ENCODE measurements at regions not wholly inside any gene's neighbourhood (a gene's known extent, or its start where the extent isn't known, plus 50 kb on each side); places are given as distances from the start of the nearest gene placed in this dataset.

DNA sequence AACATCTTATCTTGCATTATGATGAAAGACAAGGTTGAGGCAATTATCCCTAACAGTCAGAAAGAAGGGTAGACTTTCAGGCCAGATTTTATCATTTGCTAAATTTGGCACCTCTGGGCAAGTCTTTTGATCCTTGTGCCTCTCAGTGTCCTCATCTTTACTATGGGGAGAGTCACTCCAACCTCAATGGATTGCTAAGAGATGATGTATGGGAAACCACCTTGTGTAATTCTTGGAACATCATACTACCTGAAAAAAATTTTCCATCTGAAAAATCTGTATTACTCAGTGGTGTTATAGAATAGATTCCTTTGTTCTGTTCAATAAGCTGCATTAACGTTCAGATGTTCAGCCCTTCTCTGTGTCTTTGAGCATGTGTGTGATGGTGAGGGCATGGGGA lies 230.7 kb downstream of the TGFB2 start:
- intact Hi-C loops (cut with micrococcal nuclease): no loop called here
- no peak overlapping the region for H3K4me2 ChIP-seq (ENCODE audit: low read length)
- no TSS peak for BruUV-seq (replicated peaks)
- H4K20me1 ChIP-seq (ENCODE audit: insufficient read depth): no peaks in the 10 kb centered on the region
- H3K9me2 ChIP-seq (ENCODE audit: insufficient read depth): no peaks in the 10 kb centered on the region
- H3K36me3 ChIP-seq (ENCODE audit: control insufficient read depth in 1 of 2, insufficient read depth in 2 of 2, low read length in 2 of 2): no peaks in the 10 kb centered on the region
- ATAC-seq (no peak), DNase-seq (ENCODE audit: low read depth, low spot score) (no peak)
- H3K27ac ChIP-seq (ENCODE audit: low read depth, low read length): no peak overlapping the region
- ChIA-PET CTCF (no interaction called here), POLR2A (interaction anchor here (1.3 kb wide), 1 partner anchor 9 kb away, joined by 4 read pairs; no protein-coding TSS in a partner anchor), RAD21 (ENCODE audit: low non-redundant PET in 1 of 2, low total read pairs in 2 of 2, uncharacterized antibody in 2 of 2, unreplicated experiment in 2 of 2) (no interaction called here)
- no peaks in the 10 kb centered on the region for H3K4me1 ChIP-seq (ENCODE audit: control insufficient read depth in 1 of 2, insufficient read depth in 2 of 2, low read length in 2 of 2)
- TF ChIP-seq, protein P1, sequence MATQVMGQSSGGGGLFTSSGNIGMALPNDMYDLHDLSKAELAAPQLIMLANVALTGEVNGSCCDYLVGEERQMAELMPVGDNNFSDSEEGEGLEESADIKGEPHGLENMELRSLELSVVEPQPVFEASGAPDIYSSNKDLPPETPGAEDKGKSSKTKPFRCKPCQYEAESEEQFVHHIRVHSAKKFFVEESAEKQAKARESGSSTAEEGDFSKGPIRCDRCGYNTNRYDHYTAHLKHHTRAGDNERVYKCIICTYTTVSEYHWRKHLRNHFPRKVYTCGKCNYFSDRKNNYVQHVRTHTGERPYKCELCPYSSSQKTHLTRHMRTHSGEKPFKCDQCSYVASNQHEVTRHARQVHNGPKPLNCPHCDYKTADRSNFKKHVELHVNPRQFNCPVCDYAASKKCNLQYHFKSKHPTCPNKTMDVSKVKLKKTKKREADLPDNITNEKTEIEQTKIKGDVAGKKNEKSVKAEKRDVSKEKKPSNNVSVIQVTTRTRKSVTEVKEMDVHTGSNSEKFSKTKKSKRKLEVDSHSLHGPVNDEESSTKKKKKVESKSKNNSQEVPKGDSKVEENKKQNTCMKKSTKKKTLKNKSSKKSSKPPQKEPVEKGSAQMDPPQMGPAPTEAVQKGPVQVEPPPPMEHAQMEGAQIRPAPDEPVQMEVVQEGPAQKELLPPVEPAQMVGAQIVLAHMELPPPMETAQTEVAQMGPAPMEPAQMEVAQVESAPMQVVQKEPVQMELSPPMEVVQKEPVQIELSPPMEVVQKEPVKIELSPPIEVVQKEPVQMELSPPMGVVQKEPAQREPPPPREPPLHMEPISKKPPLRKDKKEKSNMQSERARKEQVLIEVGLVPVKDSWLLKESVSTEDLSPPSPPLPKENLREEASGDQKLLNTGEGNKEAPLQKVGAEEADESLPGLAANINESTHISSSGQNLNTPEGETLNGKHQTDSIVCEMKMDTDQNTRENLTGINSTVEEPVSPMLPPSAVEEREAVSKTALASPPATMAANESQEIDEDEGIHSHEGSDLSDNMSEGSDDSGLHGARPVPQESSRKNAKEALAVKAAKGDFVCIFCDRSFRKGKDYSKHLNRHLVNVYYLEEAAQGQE (IDR thresholded peaks at IDR 0.05; ENCODE audit: low read depth): no peak
- no peak for TF ChIP-seq ELF1 (IDR thresholded peaks at IDR 0.05; ENCODE audit: borderline replicate concordance, low read depth)
- TF ChIP-seq SP1 (IDR thresholded peaks at IDR 0.05; ENCODE audit: low read depth): no peak
- H2AFZ ChIP-seq (ENCODE audit: low read depth, low read length, poor library complexity, severe bottlenecking): no peak overlapping the region
- H3K4me3 ChIP-seq (replicated peaks in 1 of 2; ENCODE audit: low read depth in 1 of 2, low read length in 2 of 2): no peak overlapping the region
- no peaks in the 10 kb centered on the region for H3K27me3 ChIP-seq (ENCODE audit: insufficient read depth, low read length)
- H3K9me3 ChIP-seq (ENCODE audit: control insufficient read depth in 1 of 2, insufficient read depth in 1 of 2, low read depth in 1 of 2, low read length in 2 of 2): no peaks in the 10 kb centered on the region
- H3K79me2 ChIP-seq (ENCODE audit: insufficient read depth, low read length): no peaks in the 10 kb centered on the region
- H3K9ac ChIP-seq (ENCODE audit: low read length): no peak overlapping the region

DNA sequence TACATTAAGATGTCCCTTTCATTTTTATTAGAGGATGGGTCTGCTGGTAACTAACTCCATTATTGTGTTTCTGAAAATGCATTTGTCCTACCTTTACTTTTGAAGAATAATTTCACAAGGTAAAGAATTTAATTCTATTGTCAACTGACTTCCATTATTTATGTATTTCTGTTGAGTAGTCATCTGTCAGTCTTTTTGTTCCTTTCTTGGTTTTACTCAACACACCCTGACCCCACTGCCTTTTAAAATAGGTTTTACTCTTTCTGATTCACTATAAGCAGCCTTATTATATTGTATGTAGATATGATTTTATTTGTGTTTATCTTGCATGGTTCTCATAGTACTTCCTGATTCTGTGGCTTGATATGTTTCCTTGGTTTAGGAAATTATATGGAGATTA lies 237.5 kb downstream of the TGFB2 start:
- Histone ChIP-seq H3K27me3 (ENCODE audit: insufficient read depth, low read length) (no peaks in the 10 kb centered on the region), H3K27ac (ENCODE audit: low read depth, low read length) (no peak overlapping the region), H4K20me1 (ENCODE audit: insufficient read depth) (no peaks in the 10 kb centered on the region), H3K4me1 (ENCODE audit: control insufficient read depth in 1 of 2, insufficient read depth in 2 of 2, low read length in 2 of 2) (peaks cover 24 to 27% of the 10 kb centered on the region in 2 experiments), H3K4me3 (replicated peaks in 1 of 2; ENCODE audit: low read depth in 1 of 2, low read length in 2 of 2) (no peak overlapping the region), H3K9ac (ENCODE audit: low read length) (no peak overlapping the region), H3K36me3 (ENCODE audit: control insufficient read depth in 1 of 2, insufficient read depth in 2 of 2, low read length in 2 of 2) (peaks cover 0 to 7% of the 10 kb centered on the region in 2 experiments; a peak in 1 of 4 replicates), H3K9me3 (ENCODE audit: control insufficient read depth in 1 of 2, insufficient read depth in 1 of 2, low read depth in 1 of 2, low read length in 2 of 2) (no peaks in the 10 kb centered on the region; a peak in 1 of 4 replicates), H3K79me2 (ENCODE audit: insufficient read depth, low read length) (no peaks in the 10 kb centered on the region), H3K4me2 (ENCODE audit: low read length) (no peak overlapping the region), H3K9me2 (ENCODE audit: insufficient read depth) (no peaks in the 10 kb centered on the region), H2AFZ (ENCODE audit: low read depth, low read length, poor library complexity, severe bottlenecking) (no peak overlapping the region)
- RAD21 ChIA-PET (ENCODE audit: low non-redundant PET in 1 of 2, low total read pairs in 2 of 2, uncharacterized antibody in 2 of 2, unreplicated experiment in 2 of 2): no interaction called here
- intact Hi-C loops (cut with micrococcal nuclease): no loop called here
- no peak for DNase-seq (ENCODE audit: low read depth, low spot score)
- ATAC-seq: no peak
- BruUV-seq (replicated peaks): no TSS peak
- POLR2A ChIA-PET: no interaction called here
- CTCF ChIA-PET: no interaction called here
- TF ChIP-seq POLR2A (IDR thresholded peaks at IDR 0.05; ENCODE audit: borderline replicate concordance, extremely low read depth, insufficient read depth, insufficient read length) (no peak), CBX3 (IDR thresholded peaks at IDR 0.05; ENCODE audit: low read depth) (peak; percentile 62; the same call in 1 of the 2 replicates)
